ENCODE measurements at regions not wholly inside any gene's neighbourhood (a gene's known extent, or its start where the extent isn't known, plus 50 kb on each side); places are given as distances from the start of the nearest gene placed in this dataset.

DNA sequence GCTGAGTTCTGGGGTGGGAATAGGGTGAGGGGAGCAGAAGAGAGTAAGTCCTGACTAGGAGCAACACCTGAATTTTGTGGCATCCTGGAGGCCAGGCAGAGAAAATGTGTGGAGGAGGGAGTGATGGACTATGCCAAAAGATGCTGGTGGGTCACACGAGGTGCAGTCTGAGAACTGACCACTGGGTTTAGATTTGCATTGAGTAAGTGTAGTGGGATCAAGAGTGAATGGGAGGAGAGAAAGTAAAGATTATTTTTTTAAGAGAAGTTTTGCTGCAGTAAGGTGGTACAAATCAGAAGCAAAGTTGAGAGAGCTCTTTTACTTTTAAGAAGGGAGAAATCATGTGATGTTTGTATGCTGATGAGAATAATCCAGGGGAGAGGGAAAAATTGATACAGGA, 405.1 kb downstream of the DLEU7 start:
- no peak for DNase-seq (ENCODE audit: low read depth, low spot score)
- in situ Hi-C loops (cut with HindIII; ENCODE audit: low sequenced_read_pairs) = no loop called here
- TF ChIP-seq, protein P1, sequence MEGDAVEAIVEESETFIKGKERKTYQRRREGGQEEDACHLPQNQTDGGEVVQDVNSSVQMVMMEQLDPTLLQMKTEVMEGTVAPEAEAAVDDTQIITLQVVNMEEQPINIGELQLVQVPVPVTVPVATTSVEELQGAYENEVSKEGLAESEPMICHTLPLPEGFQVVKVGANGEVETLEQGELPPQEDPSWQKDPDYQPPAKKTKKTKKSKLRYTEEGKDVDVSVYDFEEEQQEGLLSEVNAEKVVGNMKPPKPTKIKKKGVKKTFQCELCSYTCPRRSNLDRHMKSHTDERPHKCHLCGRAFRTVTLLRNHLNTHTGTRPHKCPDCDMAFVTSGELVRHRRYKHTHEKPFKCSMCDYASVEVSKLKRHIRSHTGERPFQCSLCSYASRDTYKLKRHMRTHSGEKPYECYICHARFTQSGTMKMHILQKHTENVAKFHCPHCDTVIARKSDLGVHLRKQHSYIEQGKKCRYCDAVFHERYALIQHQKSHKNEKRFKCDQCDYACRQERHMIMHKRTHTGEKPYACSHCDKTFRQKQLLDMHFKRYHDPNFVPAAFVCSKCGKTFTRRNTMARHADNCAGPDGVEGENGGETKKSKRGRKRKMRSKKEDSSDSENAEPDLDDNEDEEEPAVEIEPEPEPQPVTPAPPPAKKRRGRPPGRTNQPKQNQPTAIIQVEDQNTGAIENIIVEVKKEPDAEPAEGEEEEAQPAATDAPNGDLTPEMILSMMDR (IDR thresholded peaks at IDR 0.05; ENCODE audit: low read depth, low read length) = no peak
- no peak overlapping the region for H3K4me3 ChIP-seq (ENCODE audit: low read depth, low read length)

DNA sequence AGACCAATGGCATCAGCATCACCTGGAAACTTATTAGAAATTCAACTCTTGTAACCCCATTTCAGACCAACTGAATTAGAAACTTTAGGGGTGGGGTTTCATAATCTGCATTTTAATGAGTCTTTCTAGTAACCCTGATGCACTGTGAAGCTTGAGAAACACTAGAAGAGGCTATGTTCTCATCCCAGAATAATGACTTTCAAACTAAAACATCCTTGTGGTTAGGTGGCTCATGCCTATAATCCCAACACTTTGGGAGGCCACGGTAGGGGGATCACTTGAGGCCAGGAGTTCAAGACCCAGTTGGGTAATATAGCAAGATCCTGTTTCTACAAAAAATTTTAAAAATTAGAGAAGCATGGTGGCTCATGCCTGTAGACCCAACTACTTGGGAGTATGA, 402.4 kb downstream of the DLEU7 start:
- H3K4me3 ChIP-seq (ENCODE audit: low read depth, low read length) = no peak overlapping the region
- TF ChIP-seq, protein P1 (IDR thresholded peaks at IDR 0.05; ENCODE audit: low read depth, low read length) = no peak
- in situ Hi-C loops (cut with HindIII; ENCODE audit: low sequenced_read_pairs) = no loop called here
- DNase-seq (ENCODE audit: low read depth, low spot score) = no peak

DNA sequence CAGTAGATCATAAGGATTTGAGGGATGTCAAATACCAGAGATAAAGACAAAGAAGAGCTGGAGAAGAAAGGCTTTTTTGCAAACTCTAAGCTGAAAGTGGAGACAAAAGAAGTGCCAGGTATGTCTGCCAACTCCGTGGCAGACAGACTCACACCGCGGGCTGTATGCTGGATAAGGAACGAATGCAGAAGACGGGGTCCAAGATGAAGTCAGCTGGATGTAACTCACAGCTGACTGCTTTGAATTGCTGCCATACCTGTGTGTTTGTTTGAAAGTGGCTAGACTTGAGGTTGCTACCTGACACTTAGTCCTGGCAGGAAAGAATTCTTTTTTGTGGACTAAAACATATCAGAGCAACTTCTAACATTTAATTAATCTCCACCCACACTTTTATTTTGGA, 398.8 kb downstream of the DLEU7 start:
- H3K4me3 ChIP-seq (ENCODE audit: low read depth, low read length) = no peak overlapping the region
- in situ Hi-C loops (cut with HindIII; ENCODE audit: low sequenced_read_pairs) = no loop called here
- no peak for DNase-seq (ENCODE audit: low read depth, low spot score)
- TF ChIP-seq, protein P1 (IDR thresholded peaks at IDR 0.05; ENCODE audit: low read depth, low read length) = no peak

DNA sequence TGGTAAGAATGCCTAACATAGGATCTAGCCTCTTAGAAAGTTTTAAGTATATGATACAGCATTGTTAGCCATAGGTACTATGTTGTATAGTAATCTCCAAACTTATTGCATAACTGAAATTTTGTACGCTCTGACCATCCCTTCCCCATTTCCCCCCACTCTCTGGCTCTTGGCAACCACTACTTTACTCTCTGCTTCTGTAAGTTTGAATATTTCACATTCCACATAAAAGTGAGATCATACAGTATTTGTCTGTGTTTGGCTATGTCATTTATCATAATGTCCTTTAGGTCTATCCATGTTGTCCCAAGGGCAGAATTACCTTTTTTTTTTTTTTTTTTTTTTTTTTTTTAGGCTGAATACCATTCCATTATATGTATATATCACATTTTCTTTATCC, 396.9 kb downstream of the DLEU7 start:
- in situ Hi-C loops (cut with HindIII; ENCODE audit: low sequenced_read_pairs) = no loop called here
- H3K4me3 ChIP-seq (ENCODE audit: low read depth, low read length) = no peak overlapping the region
- TF ChIP-seq, protein P1 (IDR thresholded peaks at IDR 0.05; ENCODE audit: low read depth, low read length) = no peak
- DNase-seq (ENCODE audit: low read depth, low spot score) = no peak

DNA sequence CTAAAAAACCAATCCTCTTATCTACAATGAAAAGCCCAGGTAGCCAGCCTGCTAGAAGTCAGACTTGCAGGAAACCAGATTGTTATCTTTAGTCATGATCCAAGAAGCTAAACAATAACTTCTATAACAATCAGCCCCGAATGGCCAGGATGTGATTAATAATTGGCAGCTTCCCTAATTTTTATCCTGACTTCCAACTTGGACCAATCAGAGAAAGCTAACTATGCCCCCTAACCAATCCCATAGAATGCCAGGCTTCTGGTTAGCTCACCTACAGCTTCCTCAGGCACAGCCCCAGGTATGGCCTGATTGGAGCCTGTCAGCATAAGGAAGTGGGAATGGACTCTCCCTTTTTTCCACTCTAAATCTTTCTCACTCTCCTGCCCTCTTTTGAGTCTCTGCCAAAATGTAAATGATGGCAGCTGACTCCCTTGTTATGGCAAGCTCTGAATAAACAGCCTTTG, 394.9 kb downstream of the DLEU7 start:
- TF ChIP-seq, protein P1 (IDR thresholded peaks at IDR 0.05; ENCODE audit: low read depth, low read length) = no peak
- no peak for DNase-seq (ENCODE audit: low read depth, low spot score)
- no peak overlapping the region for H3K4me3 ChIP-seq (ENCODE audit: low read depth, low read length)
- in situ Hi-C loops (cut with HindIII; ENCODE audit: low sequenced_read_pairs) = no loop called here

DNA sequence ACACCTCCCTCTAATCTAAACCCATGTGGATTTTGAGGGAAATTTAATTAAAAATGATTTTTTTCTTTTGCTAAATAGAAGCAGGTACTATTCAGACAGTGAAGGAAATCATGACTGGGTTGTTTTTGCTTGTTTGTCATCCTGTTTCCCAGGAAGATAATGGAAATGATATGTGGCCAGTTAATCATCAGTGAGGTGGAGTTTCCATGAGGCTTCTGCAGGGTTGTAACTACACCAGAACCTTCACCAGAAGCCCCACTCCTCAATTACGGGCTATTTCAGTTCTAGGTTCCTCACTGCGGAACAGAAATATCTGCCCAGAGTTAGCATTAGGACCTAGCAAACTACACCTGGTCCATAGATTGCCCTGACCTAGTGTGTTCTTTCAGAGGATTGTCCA, 394.0 kb downstream of the DLEU7 start:
- no peak for DNase-seq (ENCODE audit: low read depth, low spot score)
- no peak overlapping the region for H3K4me3 ChIP-seq (ENCODE audit: low read depth, low read length)
- TF ChIP-seq, protein P1 (IDR thresholded peaks at IDR 0.05; ENCODE audit: low read depth, low read length) = no peak
- in situ Hi-C loops (cut with HindIII; ENCODE audit: low sequenced_read_pairs) = no loop called here

DNA sequence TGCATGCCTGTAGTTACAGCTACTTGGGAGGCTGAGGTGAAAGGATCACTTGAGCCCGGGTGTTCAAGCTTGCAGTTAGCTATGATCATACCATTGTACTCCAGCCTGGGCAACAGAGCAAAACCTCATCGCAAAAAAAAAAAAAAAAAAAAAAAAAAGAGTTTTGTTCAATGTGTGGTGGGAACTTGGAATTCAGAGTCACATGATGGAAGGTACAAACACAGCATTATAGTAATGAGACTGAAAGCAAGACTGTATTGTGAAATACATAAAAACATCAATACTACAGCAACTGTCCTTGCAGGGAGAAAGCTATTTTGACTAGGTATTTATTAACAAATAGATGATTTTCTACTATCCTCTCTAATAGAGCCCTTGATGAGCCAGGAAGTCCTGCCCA, 393.2 kb downstream of the DLEU7 start:
- H3K4me3 ChIP-seq (ENCODE audit: low read depth, low read length) = no peak overlapping the region
- TF ChIP-seq, protein P1 (IDR thresholded peaks at IDR 0.05; ENCODE audit: low read depth, low read length) = no peak
- no peak for DNase-seq (ENCODE audit: low read depth, low spot score)
- in situ Hi-C loops (cut with HindIII; ENCODE audit: low sequenced_read_pairs) = no loop called here

Measured in astrocyte of the spinal cord (primary cell).